SU-DHL-6 (cell line): ENCODE measurements at regions not wholly inside any gene's neighbourhood (a gene's known extent, or its start where the extent isn't known, plus 50 kb on each side); places are given as distances from the start of the nearest gene placed in this dataset.

Source experiments
- CTCF ChIP-seq: fragments of 200-600 bp; sonication (generic); IDR thresholded peaks from one replicate; pipeline ENCODE4 v1.5.1; 2017; ENCODE audit warnings: antibody characterized with exemption, mild to moderate bottlenecking, low read length, moderate library complexity; ENCODE audit not compliant: insufficient read depth, poor library complexity, severe bottlenecking
- EZH2phosphoT487 ChIP-seq: fragments of 200-600 bp; sonication (generic), shearing (Covaris generic); conservative IDR thresholded peaks from 2 replicates; pipeline ENCODE4 v1.6.1; 2018; ENCODE audit warnings: mild to moderate bottlenecking, antibody characterized with exemption, low read length, moderate library complexity, mixed read lengths

DNA sequence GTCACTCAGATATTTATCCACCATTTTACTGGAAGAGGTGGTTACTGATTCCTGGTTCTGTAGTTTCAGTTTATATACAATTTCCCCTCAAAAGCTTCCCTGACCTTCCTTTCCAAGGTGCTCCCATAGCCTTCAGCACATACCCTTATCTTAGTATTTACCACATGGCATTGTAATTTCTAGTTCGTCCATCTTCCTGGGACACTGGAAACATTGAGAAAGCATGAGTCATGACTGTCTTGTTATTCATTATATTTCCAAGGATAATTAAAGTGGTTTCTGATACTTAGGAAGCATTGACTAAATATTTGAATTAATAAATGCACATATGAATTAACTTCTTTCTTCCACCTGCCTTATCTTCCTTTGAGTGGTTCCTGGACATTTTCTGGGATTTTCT is 203.8 kb downstream of the ETAA1 start:
- no peak for TF ChIP-seq CTCF
- TF ChIP-seq EZH2phosphoT487: no peak
